Right cardiac atrium (tissue), 5 donors: ENCODE measurements at regions not wholly inside any gene's neighbourhood (a gene's known extent, or its start where the extent isn't known, plus 50 kb on each side); places are given as distances from the start of the nearest gene placed in this dataset.
A peak's percentile ranks its signal among the peaks of the same experiment; 100 is the strongest.

Source experiments
- ATAC-seq, 2 donors: fragments of 200-7000 bp; cut with Tn5 transposase; one replicate each; pipeline versions ENCODE4 v1.8.0 to v1.9.1; 2020; ENCODE audit warnings: moderate library complexity in 2 of 2, mild to moderate bottlenecking in 1 of 2
- DNase-seq, 3 donors: peaks; one replicate each; pipeline ENCODE4 v3.0.0-alpha.2; 2020
- H3K27ac ChIP-seq: one replicate; pipeline ENCODE4 v1.5.1; 2013; ENCODE audit warnings: mild to moderate bottlenecking, low read length, control low read depth, moderate library complexity
- H3K27me3 ChIP-seq: one replicate; pipeline ENCODE4 v1.6.1; 2013; ENCODE audit not compliant: control insufficient read depth, insufficient read depth
- H3K4me1 ChIP-seq: one replicate; pipeline ENCODE4 v1.6.1; 2013; ENCODE audit warnings: low read length; ENCODE audit not compliant: control insufficient read depth, insufficient read depth
- H3K4me3 ChIP-seq: one replicate; pipeline ENCODE4 v1.5.1; 2013; ENCODE audit warnings: low read length, control low read depth
- H3K9me3 ChIP-seq: one replicate; pipeline ENCODE4 v1.6.1; 2013; ENCODE audit warnings: low read length; ENCODE audit not compliant: control insufficient read depth
- WGBS: extraction: QIAGEN DNeasy Blood & Tissue Kit; methylation state at CpG from one replicate; pipeline ENCODE4 v1.1.7; 2013; 5-methylcytosine and 5-hydroxymethylcytosine counted together
- intact Hi-C, 4 donors: fragments of 100-400 bp; cut with DNase I; formaldehyde crosslinking; loops; one replicate each; pipeline versions ENCODE4 v1.11.0 to v1.14.0; 2022 to 2023
- donor health status: healthy with polysubstance abuse.
- donor health status: DM: no; HTN: yes; CAD: no.
- donor health status: DM: no; HTN: no; CAD: no.
- donor health status: DM: no; HTN: yes; CAD: no; lungs with severe emphysema.
- donor health status: DM: yes; HTN: yes; CAD: no.

- no peaks in the 10 kb centered on the region for H3K27me3 ChIP-seq
- H3K4me3 ChIP-seq = no peak overlapping the region
- H3K27ac ChIP-seq = no peak overlapping the region
- no peaks in the 10 kb centered on the region for H3K9me3 ChIP-seq
- no peak for ATAC-seq
- H3K4me1 ChIP-seq = no peaks in the 10 kb centered on the region
- no peak for DNase-seq
- intact Hi-C loops = no loop called here
- 73% methylated on average over 8 of the region's 8 CpGs for WGBS
These were observed 362.8 kb downstream of the FBXO15 start for GRCh38 chr18:73784853-73785252.

- 89% methylated on average over 6 of the region's 6 CpGs for WGBS
- Histone ChIP-seq H3K27ac (no peak overlapping the region), H3K27me3 (no peaks in the 10 kb centered on the region), H3K9me3 (no peaks in the 10 kb centered on the region), H3K4me1 (no peaks in the 10 kb centered on the region), H3K4me3 (no peak overlapping the region)
- DNase-seq (no peak), ATAC-seq (no peak)
- intact Hi-C loops = no loop called here
These were observed 365.2 kb downstream of the FBXO15 start for GRCh38 chr18:73782405-73782804.

- Histone ChIP-seq H3K4me3 (no peak overlapping the region), H3K9me3 (no peaks in the 10 kb centered on the region), H3K27ac (no peak overlapping the region), H3K4me1 (no peaks in the 10 kb centered on the region), H3K27me3 (no peaks in the 10 kb centered on the region)
- intact Hi-C loops = no loop called here
- DNase-seq (no peak), ATAC-seq (no peak)
- 91% methylated on average over 7 of the region's 7 CpGs for WGBS
These were observed 367.4 kb downstream of the FBXO15 start for GRCh38 chr18:73780218-73780617.

GRCh38 chr18:73778032-73778359 is 369.6 kb downstream of the FBXO15 start:
- no peaks in the 10 kb centered on the region for H3K27me3 ChIP-seq
- no peak for DNase-seq
- no peak overlapping the region for H3K4me3 ChIP-seq
- H3K4me1 ChIP-seq = no peaks in the 10 kb centered on the region
- H3K9me3 ChIP-seq = no peaks in the 10 kb centered on the region
- no peak overlapping the region for H3K27ac ChIP-seq
- no peak for ATAC-seq
- intact Hi-C loops = no loop called here
- 36% methylated on average over 2 of the region's 2 CpGs for WGBS

GRCh38 chr18:73777356-73778031 is 370.1 kb downstream of the FBXO15 start:
- no peaks in the 10 kb centered on the region for H3K27me3 ChIP-seq
- H3K4me1 ChIP-seq = no peaks in the 10 kb centered on the region
- no peak overlapping the region for H3K4me3 ChIP-seq
- WGBS = 47% methylated on average over 1 of the region's 1 CpG
- intact Hi-C loops = no loop called here
- H3K27ac ChIP-seq = no peak overlapping the region
- DNase-seq (no peak), ATAC-seq (no peak)
- no peaks in the 10 kb centered on the region for H3K9me3 ChIP-seq

- Histone ChIP-seq H3K27me3 (no peaks in the 10 kb centered on the region), H3K27ac (no peak overlapping the region), H3K4me1 (no peaks in the 10 kb centered on the region), H3K4me3 (no peak overlapping the region), H3K9me3 (no peaks in the 10 kb centered on the region)
- DNase-seq = peak; percentile 23 to 68 (median 61)
- intact Hi-C loops = no loop called here
- peak; percentile 59 to 83 for ATAC-seq
- 64% methylated on average over 17 of the region's 17 CpGs for WGBS
These were observed 372.7 kb downstream of the FBXO15 start for GRCh38 chr18:73774811-73775509.

GRCh38 chr18:73768043-73768442 is 379.6 kb downstream of the FBXO15 start:
- intact Hi-C loops = no loop called here
- DNase-seq (no peak), ATAC-seq (no peak)
- Histone ChIP-seq H3K27me3 (no peaks in the 10 kb centered on the region), H3K4me1 (no peaks in the 10 kb centered on the region), H3K27ac (no peak overlapping the region), H3K9me3 (no peaks in the 10 kb centered on the region), H3K4me3 (no peak overlapping the region)
- WGBS = 56% methylated on average over 6 of the region's 6 CpGs

- ATAC-seq (no peak), DNase-seq (no peak)
- H3K27me3 ChIP-seq = no peaks in the 10 kb centered on the region
- H3K4me1 ChIP-seq = no peaks in the 10 kb centered on the region
- H3K9me3 ChIP-seq = no peaks in the 10 kb centered on the region
- intact Hi-C loops = no loop called here
- no peak overlapping the region for H3K27ac ChIP-seq
- WGBS = 44% methylated on average over 8 of the region's 8 CpGs
- H3K4me3 ChIP-seq = no peak overlapping the region
These were observed 380.6 kb downstream of the FBXO15 start for GRCh38 chr18:73766910-73767515.

GRCh38 chr18:73758446-73758845 is 389.2 kb downstream of the FBXO15 start:
- Histone ChIP-seq H3K27ac (no peak overlapping the region), H3K4me1 (no peaks in the 10 kb centered on the region), H3K4me3 (no peak overlapping the region), H3K9me3 (no peaks in the 10 kb centered on the region), H3K27me3 (no peaks in the 10 kb centered on the region)
- ATAC-seq (no peak), DNase-seq (no peak)
- intact Hi-C loops = no loop called here
- 92% methylated on average over 2 of the region's 2 CpGs for WGBS

GRCh38 chr18:73756256-73757091 is 391.2 kb downstream of the FBXO15 start:
- ATAC-seq (no peak), DNase-seq (peak in 1 of 3 donors; percentile 42)
- Histone ChIP-seq H3K9me3 (no peaks in the 10 kb centered on the region), H3K4me3 (no peak overlapping the region), H3K27ac (no peak overlapping the region), H3K4me1 (no peaks in the 10 kb centered on the region), H3K27me3 (no peaks in the 10 kb centered on the region)
- WGBS = 93% methylated on average over 24 of the region's 24 CpGs
- intact Hi-C loops = no loop called here

- DNase-seq = no peak
- H3K4me1 ChIP-seq = no peaks in the 10 kb centered on the region
- no peak for ATAC-seq
- intact Hi-C loops = no loop called here
- WGBS = 65% methylated on average over 2 of the region's 2 CpGs
- H3K27me3 ChIP-seq = no peaks in the 10 kb centered on the region
- H3K4me3 ChIP-seq = no peak overlapping the region
- no peaks in the 10 kb centered on the region for H3K9me3 ChIP-seq
- no peak overlapping the region for H3K27ac ChIP-seq
These were observed 394.7 kb downstream of the FBXO15 start for GRCh38 chr18:73752965-73753364.
